ENCODE measurements at regions not wholly inside any gene's neighbourhood (a gene's known extent, or its start where the extent isn't known, plus 50 kb on each side); places are given as distances from the start of the nearest gene placed in this dataset.

DNA sequence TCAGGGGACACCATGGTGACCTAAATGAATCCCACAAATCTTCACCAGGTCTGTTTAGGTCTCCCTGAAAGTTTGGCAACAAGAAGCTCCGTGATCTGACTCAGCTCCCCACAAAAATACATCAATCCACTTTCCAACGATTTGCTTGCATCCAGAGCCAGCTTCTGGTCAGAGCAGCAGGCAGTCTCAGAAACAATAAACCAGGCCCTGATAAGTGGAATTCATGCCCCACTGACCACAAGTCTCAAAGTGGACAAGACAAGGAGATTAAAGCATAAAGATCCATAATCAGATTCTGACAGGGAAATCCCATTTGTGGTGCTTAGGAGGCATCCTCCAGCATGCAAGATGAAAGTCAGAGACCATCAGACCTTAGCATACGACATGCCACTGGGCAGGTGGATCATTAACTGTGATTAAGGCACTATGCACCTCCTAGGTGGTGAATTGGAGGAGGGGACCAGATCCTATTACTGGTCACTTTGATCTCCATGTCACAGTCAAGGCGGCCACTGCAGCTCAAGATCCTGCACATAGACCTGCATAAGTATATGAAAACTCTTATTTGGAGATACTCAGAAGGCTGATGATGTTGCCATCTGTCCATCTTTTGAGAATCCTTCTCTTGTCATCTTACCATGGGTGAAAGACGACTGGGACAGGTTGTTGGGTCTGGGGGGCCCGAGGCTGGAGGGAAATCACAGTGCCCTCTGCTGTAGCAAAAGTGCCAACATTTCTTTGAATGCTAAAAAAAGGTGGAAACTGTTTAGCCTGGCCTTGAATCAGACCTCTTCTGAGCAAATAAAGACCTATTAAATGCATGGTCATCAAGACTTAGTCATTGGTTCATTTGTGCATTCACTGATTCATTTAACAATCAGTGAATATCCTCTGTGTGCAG is 309.2 kb upstream of the CCL2 start:
- Histone ChIP-seq H3K4me1 (ENCODE audit: control insufficient read depth, insufficient read depth, low read length) (no peaks in the 10 kb centered on the region), H2AFZ (replicated peaks; ENCODE audit: low read length, poor library complexity) (no peak overlapping the region), H3K36me3 (ENCODE audit: control insufficient read depth, insufficient read depth, low read length) (no peaks in the 10 kb centered on the region), H3K4me3 (ENCODE audit: insufficient read depth, low read depth, low read length) (no peak overlapping the region), H2AK5ac (ENCODE audit: low read depth, low read length) (no peak overlapping the region), H2AK9ac (replicated peaks; ENCODE audit: low read depth, low read length, poor library complexity) (no peak overlapping the region), H3K56ac (ENCODE audit: extremely low read depth, insufficient read depth, low read length) (no peak overlapping the region), H2BK20ac (ENCODE audit: low read depth, low read length) (no peak overlapping the region), H3K9me3 (ENCODE audit: control insufficient read depth, insufficient read depth, low read length) (no peaks in the 10 kb centered on the region), H3K79me1 (ENCODE audit: low read depth in 1 of 2, low read length in 2 of 2) (no peaks in the 10 kb centered on the region), H4K91ac (ENCODE audit: insufficient read depth, low read depth, low read length) (no peak overlapping the region), H3K23ac (ENCODE audit: low read depth, low read length) (no peak overlapping the region), H4K5ac (ENCODE audit: low read depth, low read length) (no peak overlapping the region), H3K27ac (ENCODE audit: insufficient read depth, low read length) (no peak overlapping the region), H3K4me2 (ENCODE audit: low read depth, low read length) (no peak overlapping the region), H3K27me3 (ENCODE audit: control insufficient read depth, insufficient read depth, low read length) (no peaks in the 10 kb centered on the region), H3K18ac (ENCODE audit: low read depth, low read length) (no peak overlapping the region), H2BK15ac (ENCODE audit: low read depth, low read length) (no peak overlapping the region), H3K9me1 (ENCODE audit: insufficient read depth, low read length) (no peaks in the 10 kb centered on the region), H3K14ac (replicated peaks; ENCODE audit: low read depth, low read length) (no peak overlapping the region), H4K8ac (ENCODE audit: low read depth in 2 of 2, low read length in 2 of 2) (no peak overlapping the region), H3K9ac (ENCODE audit: low read depth, low read length) (no peak overlapping the region), H2BK5ac (ENCODE audit: low read depth, low read length, poor library complexity, severe bottlenecking) (no peak overlapping the region), H3K4ac (ENCODE audit: low read depth, low read length) (no peak overlapping the region), H2BK120ac (ENCODE audit: low read depth, low read length) (no peak overlapping the region), H4K20me1 (ENCODE audit: insufficient read depth, low read length) (no peaks in the 10 kb centered on the region)
- no peak for ATAC-seq (ENCODE audit: low read depth)
- dilution Hi-C loops (cut with HindIII; ENCODE audit: low sequenced_read_pairs, unreplicated experiment) = no loop called here
- BruUV-seq (replicated peaks) = no TSS peak
- intact Hi-C loops (cut with micrococcal nuclease) = no loop called here
- WGBS, 2 experiments (ENCODE audit: extremely low coverage in 2 of 2, insufficient read length in 1 of 2) = 0% methylated on average over 1 of the region's 6 CpGs; no CpG with 5 or more reads in 1 of the 2 experiments
- DNase-seq = no peak
- TF ChIP-seq BHLHE40 (IDR thresholded peaks at IDR 0.05; ENCODE audit: low read depth, low read length) (no peak), MXI1 (IDR thresholded peaks at IDR 0.05; ENCODE audit: borderline replicate concordance, low read depth, low read length) (no peak), SMC3 (IDR thresholded peaks at IDR 0.05; ENCODE audit: low read depth, low read length) (no peak), POLR2A (IDR thresholded peaks at IDR 0.05; ENCODE audit: low read depth, low read length) (no peak), CEBPB (IDR thresholded peaks at IDR 0.05; ENCODE audit: low read depth, low read length) (no peak), MAZ (IDR thresholded peaks at IDR 0.05; ENCODE audit: borderline replicate concordance, low read depth, low read length) (no peak), CHD1 (IDR thresholded peaks at IDR 0.05; ENCODE audit: low read depth, low read length) (no peak)
- in situ Hi-C loops (cut with MboI; ENCODE audit: low sequenced_read_pairs) = no loop called here
- POLR2A ChIA-PET (ENCODE audit: unreplicated experiment) = interaction anchor here (0.7 kb wide), 1 partner anchor 25 kb away, joined by 3 read pairs; no protein-coding TSS in a partner anchor
- CTCF ChIA-PET = no interaction called here

All from IMR-90 (cell line).